GM19463 (cell line): ENCODE measurements at regions not wholly inside any gene's neighbourhood (a gene's known extent, or its start where the extent isn't known, plus 50 kb on each side); places are given as distances from the start of the nearest gene placed in this dataset.
"Not testable (repeated sequence)": the region's sequence is repeated elsewhere in the genome, so short reads cannot be mapped to it uniquely, and the experiment has no call there.

ENCODE experiments used
- ATAC-seq: cut with Tn5 transposase; IDR thresholded peaks from one replicate; pipeline ENCODE4 v1.9.1; 2021; ENCODE audit warnings: mild to moderate bottlenecking, moderate library complexity; ENCODE audit not compliant: unreplicated experiment

DNA sequence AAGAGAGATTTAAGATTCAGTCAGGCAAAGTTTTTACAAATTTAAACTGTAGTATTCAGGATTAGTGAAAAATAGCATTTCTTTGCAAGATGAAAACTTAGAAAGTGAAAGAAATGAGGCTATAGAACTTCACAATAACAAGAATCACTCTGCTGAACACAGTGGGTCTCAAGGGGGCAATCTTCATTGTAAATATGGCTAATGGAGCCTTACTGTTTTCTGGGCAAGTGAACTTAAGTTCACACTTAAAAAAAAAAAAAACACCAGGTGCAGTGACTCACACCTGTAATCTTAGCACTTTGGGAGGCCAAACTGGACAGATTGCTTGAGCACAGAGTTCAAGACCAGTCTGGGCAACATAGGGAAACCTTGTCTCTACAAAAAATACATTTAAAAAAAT lies 175.9 kb upstream of the SNX2 start:
- no peak for ATAC-seq

DNA sequence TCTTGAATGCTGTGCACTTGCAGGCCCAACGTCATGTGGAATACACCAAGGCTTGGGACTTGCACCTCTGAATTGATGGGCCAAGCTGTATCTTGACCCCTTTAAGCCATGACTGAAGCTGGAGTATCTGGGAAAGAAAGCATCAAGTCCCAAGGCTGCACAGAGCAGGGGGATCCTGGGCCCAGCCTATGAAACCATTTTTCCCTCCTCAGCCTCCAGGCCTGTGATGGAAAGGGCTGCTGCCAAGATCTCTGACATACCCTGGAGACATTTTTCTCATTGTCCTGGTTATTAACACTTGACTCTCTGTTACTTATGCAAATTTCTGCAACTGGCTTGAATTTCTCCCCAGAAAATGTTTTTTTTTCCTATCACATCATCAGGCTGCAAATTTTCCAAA lies 174.0 kb upstream of the SNX2 start:
- no peak for ATAC-seq

DNA sequence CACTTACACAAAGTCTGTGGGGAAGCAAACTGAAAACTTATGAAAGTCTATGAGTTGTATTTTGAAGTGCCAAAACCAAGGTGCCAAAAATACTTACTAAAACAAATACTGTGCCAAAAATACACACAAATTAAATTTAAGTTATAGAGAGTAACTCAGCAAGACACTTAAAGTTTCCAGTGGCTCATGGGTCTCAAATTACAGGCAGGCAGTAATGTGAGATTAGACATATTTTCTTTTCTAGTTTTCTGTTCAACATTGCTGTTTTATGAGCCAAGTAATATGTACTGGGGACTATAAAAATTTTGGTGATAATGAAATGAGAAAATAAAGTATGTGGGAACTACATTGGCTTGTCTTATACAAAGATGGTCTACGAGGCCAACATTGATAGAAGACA lies 172.2 kb upstream of the SNX2 start:
- ATAC-seq: no peak

DNA sequence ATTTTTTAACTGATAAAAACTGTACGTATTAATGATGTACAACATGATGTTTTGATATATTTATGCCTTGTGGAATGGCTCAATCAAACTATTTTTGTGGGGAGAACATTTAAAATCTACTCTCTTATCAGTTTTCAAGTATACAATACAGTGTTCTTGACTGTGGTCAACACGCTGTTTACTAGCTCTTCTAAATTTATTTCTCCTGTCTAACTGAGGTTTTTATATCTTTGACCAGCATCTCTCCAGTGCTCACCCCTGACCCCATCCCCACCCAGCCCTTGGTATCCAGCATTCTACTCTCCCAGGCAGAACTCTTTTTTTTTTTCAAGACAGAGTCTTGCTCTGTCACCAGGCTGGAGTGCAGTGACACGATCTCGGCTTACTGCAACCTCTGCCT lies 169.6 kb upstream of the SNX2 start:
- ATAC-seq: no peak

DNA sequence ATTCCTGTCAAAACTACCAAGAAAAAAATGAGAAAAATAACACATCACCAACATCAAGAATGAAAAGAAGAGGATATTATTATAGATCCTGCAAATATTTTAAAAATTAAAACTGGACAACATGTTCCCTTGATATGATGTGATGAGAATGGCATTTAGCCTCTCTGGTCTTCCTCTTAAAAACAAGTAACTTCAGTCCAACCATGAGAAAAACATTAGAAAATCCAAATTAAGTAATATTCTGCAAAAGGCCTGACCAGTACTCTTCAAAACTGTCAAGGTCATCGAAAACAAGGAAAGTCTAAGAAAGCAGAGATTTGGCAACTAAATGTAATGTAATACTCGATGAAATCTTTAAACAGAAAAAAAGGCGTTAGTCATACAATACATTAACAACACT lies 167.1 kb upstream of the SNX2 start:
- no peak for ATAC-seq

DNA sequence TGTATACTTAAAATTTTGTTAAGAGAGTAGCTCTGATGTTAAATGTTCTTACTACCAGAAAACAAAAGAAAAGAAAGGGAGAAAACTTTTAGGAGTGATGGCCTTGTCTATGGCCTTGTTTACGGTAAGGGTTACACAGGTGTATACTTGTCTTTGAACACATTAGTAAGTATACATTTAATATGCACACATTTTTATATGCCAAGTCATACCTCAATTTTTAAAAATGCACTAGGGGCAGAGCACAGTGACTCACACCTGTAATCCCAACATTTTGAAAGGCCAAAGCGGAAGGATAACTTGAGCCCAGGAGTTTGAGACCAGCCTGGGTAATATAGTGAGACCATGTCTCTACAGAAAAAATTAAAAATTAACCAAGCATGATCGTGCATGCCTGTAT lies 166.7 kb upstream of the SNX2 start:
- no peak for ATAC-seq

DNA sequence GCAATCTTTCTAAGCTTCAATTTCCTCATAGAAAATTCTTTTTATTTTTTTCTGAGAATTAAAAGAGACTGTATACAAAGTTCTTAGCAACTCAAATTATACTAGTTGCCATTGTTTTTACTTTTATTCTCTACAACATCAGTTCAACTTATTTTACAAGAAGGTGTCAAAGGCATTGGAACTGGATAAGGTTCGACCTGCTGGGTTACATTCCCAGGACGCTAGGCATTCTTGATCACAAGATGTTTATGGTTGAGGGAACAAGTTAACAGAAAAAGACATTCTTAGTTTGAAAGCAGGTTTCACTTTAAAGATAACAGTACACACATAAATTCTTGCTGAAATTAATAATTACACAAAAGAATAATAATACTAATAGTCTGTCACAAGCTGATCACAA lies 163.5 kb upstream of the SNX2 start:
- no peak for ATAC-seq

DNA sequence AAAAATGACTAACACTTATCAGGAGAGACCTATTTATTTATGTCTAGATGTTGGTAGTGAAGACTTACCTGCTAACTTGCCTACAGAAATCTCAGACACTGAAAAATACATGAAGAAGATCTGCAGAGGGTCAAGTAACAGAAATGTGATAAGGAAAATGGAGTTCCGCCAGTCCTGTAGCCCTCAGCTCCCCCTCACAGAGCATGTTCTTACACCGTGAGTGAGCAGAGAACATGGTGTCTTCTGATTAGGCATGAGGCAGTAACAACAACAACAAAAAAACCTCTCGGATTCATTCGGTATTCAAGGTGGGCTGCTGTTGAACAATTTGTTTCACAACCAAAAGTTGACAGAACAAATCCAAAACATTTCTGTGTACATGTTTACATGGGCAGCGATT lies 162.0 kb upstream of the SNX2 start:
- ATAC-seq: no peak

DNA sequence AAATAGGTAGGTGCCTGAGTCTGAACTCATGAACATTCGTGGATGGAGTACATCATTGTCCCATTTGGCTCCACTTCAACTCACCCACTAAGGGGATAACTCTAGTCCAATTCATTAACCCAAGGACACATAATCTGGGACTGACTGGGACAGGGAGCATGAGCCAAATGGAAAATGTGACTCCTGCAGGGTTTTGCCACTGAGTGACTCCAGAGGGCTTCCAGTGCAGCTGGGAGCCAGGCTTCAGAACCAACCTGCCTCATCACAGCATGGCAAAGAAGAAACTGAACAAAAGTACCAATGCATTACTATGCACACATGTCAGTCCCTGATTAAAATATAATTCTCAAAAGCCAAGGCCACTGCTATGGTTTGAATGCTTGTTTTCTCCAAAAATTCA lies 159.7 kb upstream of the SNX2 start:
- no peak for ATAC-seq

DNA sequence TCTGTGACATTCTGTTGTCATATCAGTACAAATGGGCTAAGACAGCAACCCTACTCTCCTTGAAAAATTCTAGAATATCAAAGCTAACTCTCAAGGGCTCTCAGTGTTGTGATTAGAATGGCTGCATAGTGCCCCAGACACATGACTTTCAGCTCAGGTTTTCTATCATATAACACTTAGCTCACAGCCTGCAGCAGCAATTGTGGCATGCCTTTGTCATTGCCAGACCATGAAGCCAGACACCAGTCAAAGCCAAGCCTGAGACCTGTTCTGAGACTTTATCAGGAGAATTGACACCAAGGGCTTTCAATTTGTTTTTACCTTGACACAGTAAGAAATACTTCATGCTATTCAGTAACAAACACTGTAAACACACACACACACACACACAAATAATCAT lies 159.0 kb upstream of the SNX2 start:
- ATAC-seq: no peak

DNA sequence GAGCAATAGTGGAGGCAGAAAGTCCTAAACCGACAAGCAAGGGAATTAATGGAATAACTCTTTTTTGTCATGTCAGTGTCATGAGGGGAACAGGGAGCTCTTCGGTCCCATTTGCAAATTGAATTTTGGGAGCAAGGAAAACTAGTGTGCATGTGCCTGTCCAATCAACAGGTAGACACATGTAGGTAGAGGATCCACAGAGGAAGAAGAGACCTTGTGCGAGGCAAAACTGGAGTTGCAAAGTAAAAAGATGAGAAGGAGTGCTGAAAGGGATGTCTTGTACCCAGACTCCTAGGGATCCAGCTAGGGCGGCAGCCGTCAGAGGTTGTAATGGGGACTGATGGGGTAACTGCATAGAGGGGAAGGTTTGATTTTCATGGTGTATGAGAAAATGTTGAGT lies 156.8 kb upstream of the SNX2 start:
- not testable (repeated sequence) for ATAC-seq

DNA sequence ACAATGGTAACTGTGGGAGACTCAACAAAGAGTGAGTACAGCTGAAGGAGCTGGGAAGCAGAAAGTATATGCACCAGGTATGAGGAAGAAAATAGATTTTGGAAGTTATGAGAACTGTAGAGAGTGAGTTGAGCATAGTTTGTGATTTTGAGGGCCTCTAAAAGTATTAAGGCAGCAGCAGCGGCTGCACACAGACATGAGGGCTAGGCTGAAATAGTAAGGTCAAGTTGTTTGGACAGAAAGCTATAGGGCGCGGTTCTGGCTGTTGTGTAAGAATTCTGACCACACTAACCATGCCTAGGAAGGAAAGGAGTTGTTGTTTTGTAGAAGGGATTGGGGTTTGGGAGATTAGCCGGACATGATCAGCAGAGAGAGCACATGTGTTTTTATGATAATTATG lies 154.1 kb upstream of the SNX2 start:
- ATAC-seq: not testable (repeated sequence)

DNA sequence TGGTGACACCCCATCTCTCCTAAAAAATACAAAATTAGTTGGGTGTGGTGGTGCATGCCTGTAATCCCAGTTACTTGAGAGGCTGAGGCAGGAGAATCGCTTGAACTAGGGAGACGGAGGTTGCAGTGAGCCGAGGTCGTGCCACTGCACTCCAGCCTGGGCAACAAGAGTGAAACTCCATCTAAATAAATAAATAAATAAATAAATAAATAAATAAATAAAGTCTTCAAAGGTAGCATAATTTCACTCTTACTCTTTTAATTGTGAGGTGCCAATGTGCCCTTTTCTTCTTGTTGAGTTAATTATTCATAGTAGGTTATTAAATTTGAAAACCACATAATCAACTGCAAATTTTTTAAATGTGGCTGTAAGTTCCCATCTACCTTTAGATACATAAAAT lies 146.2 kb upstream of the SNX2 start:
- ATAC-seq: not testable (repeated sequence)

DNA sequence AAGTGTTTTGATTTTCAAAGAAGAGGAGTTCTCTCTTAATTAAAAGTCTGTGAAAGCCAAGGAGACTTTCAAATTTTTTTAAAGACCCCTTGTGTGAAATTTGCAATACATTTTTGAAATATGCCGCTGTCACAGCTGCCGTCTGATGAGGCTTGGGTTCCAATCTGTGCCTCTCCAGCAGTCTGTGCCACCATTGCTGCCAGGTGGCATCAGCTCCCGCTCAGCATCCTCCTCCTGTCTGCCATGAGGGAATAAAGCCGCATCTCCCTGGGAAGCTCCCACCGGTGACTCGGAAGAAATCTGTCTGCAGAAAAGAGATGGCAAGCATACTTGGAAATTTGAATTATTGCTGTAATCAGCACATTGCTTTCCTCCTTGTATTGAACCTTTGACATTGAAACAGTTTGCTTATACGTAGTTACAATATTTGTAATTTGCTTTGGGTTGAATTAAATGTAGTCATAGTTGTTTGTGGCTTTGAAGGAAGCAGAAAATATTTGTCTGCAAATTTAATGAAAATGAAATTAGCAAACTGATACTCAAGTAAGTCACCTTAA lies 145.7 kb upstream of the SNX2 start:
- no peak for ATAC-seq

DNA sequence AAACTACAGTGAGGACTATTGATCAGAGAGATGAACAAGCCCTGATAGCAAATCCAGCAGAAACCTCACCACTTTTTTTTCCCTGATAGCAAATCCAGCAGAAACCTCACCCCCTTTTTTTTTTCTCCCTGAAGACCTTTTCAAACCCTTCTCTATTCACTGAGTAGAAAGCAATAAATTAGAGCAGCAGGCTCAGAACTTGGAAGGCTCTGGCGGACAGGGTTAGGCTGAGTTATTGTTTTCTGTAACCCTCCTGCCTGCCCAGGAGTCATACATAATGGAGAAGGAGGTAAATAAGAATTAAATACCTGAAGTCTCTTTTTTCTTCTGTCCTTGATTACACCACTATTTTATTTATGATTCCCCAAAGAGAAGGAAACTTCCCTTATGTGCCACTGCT lies 136.3 kb upstream of the SNX2 start:
- ATAC-seq: no peak

DNA sequence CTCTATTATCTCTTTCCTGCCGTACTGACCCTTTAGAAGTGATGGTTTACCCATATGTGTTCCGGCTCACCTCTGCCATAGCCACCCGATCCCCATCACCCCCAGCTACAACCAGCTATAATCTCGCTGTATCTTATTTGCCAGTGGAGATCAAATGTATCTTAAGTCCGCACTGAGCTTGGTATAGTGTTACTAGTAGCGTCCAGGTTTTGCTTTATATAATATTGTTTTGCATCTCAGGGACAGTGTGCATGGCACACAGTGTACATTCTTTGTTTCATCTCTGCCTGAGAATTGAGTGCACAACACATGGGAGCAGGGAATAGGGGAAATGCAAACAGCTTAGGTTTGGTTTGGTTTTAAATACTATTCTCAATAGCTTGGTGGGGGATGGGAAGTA lies 135.8 kb upstream of the SNX2 start:
- ATAC-seq: no peak

DNA sequence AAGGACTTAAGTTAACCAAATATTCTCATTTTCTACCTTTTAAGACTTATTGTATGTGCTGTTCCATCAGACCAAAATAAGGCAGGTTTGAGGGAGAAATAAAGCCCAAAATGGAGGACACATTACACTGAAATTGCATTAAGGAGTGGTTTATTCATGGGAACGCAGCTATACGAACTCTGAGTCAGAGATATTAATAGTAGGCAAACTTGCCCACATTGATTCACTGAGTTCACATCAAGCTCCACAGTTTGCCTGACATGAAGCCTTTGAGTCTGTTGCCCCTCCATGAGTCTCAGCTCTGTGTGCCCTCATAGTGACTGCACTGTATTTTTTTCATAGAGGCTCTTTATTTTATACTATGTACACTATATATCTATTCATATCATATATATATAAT lies 135.0 kb upstream of the SNX2 start:
- no peak for ATAC-seq

DNA sequence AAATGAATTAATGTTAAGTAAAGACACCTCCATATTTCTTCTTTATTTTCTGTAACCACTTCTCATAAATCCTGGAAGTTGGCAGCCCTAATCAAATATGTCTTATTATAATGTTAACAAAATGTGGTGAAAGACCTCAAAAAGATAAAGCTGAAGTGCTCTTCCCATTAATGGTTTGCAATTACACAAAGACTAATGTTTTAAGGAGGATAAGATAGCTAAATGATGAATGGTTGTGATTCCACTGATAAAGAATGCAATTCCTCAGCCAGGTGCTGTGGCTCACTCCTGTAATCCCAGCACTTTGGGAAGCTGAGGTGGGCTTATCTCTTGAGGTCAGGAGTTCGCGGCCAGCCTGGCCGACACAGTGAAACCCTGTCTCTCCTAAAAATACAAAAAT lies 125.8 kb upstream of the SNX2 start:
- no peak for ATAC-seq

DNA sequence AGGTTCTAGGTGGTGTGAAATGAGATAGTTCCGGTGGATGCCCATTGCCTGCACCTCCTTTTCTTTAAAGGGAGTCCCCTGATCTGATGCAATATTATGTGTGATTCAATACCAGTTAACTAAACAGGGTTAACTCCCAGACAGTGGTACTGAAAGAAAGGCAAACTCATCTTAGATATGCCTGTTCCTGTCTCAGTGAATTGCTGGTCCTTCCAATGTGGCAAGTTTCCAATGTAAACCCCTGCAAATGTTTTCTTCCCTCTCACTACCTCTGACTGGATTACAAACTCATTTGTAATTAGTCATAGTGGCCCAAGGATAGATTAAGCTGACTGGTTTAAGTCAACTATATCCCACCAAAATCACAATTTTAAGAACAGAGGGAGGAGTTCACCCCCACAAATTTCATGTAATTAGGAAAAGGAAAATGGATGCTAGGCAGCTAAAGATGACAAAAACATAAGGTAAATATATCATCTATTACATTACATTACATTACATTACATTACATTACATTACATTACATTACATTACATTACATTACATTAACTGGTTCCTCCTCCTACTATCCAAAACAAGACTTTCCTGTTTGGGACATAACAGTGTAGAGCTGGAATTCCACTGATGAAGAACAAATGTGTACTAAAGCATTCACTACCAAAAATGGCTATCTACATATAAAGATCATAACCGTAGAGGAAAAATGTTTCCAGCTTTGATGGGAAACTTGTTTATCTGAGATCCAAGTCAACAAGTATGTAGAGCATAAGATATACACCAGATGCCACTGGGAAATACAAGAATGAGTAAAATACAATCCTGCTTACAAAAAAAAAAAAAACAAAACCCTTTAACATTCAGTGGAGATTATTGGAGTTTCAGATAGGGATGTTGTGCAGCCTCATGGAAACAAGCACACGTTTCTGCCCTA lies 121.5 kb upstream of the SNX2 start:
- no peak for ATAC-seq

DNA sequence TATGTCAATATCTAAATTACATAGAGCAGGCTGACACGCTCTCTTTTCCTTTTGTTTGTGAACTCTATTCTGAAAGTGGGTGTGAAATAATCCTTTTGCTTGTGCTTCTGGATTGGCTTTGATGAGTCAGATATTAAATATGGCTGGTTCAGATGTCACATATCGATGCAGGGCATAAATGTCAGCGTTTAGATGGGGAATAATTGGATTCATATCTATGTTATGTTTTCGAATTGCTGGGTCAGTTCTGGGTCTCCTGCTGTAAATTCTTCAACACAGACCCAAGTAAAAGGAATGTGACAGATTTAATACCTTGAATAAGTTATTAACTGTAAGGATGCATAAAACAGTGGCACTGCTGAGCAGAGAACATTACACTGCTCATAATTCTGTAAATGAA lies 118.7 kb upstream of the SNX2 start:
- no peak for ATAC-seq

DNA sequence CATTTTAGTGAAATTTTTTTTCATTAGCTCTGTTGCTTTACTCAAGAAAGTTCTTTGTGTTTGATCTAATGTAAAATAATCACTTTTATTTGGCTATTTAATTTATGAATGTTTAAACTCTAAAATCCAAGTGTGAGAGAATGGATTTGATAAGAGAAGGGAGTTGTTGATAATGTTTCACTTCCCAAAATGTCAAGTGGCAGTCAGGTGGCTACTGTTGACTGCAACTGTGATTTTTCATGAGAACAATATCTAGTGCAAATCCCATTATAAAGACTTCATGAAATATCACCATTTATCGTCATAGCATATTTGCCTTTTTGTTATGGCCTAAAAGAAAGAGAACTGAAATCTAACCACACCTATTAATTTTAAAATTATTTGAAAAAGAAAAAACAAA lies 118.3 kb upstream of the SNX2 start:
- no peak for ATAC-seq

DNA sequence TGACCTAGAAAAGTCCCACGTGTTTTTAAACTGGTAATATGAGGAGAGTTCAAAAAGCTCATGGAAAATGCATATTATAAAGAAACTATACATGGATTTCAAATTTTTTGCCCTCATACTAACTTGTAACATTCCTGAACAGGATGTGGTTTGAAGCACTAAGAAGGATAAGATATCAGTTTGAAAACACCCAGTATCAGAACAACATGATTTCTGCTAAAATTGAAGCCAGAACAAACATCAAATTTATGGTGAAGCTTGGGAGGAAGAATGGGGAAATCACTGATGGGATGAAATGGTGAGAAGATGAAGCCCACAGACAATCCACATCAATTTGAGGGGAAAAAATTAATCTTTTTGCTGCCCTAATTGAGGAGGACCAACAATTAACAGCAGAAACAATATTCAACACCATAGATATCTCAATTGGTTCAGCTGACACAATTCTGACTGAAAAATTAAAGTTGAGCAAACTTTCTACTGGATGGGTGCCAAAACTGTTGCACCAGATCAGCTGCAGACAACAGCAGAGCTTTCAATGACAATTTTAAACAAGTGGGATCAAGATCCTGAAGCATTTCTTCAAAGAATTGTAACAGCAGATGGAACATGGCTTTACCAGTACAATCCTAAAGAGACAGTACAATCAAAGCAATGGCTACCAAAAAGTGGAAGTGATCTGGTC lies 113.2 kb upstream of the SNX2 start:
- no peak for ATAC-seq
